Lung (tissue), 11 donors: ENCODE measurements at regions not wholly inside any gene's neighbourhood (a gene's known extent, or its start where the extent isn't known, plus 50 kb on each side); places are given as distances from the start of the nearest gene placed in this dataset.

Experiments
- ATAC-seq: fragments of 200-7000 bp; cut with Tn5 transposase; one replicate; pipeline ENCODE4 v1.9.1; 2020; ENCODE audit warnings: moderate number of reproducible peaks; ENCODE audit not compliant: insufficient read depth, low FRiP score
- DNase-seq, 3 donors: peaks; one replicate each; pipeline ENCODE4 v3.0.0-alpha.2; 2013 to 2017
- H3K27ac ChIP-seq, 2 donors: one replicate each; pipeline ENCODE4 v1.5.1; 2013; ENCODE audit warnings: mild to moderate bottlenecking in 2 of 2, moderate library complexity in 2 of 2, control low read depth in 1 of 2, inconsistent platforms in 1 of 2, low read depth in 1 of 2, low read length in 1 of 2
- H3K27me3 ChIP-seq, 3 donors: one replicate each; pipeline ENCODE4 v1.5.1; 2013; ENCODE audit warnings: low read length in 2 of 3; ENCODE audit not compliant: control insufficient read depth in 3 of 3, insufficient read depth in 3 of 3
- H3K36me3 ChIP-seq, 4 donors: one replicate each; pipeline ENCODE4 v1.5.1; 2013; ENCODE audit warnings: low read length in 4 of 4, mild to moderate bottlenecking in 1 of 4, moderate library complexity in 1 of 4; ENCODE audit not compliant: control insufficient read depth in 4 of 4, insufficient read depth in 4 of 4
- H3K4me1 ChIP-seq, 5 donors: one replicate each; pipeline ENCODE4 v1.5.1; 2013; ENCODE audit warnings: low read length in 5 of 5, mild to moderate bottlenecking in 2 of 5, moderate library complexity in 1 of 5; ENCODE audit not compliant: control insufficient read depth in 5 of 5, insufficient read depth in 5 of 5
- H3K4me3 ChIP-seq: one replicate; pipeline ENCODE4 v1.5.1; 2013; ENCODE audit warnings: mild to moderate bottlenecking, control low read depth, moderate library complexity
- H3K9ac ChIP-seq, 2 donors: one replicate each; pipeline ENCODE4 v1.5.1; 2013; ENCODE audit warnings: low read length in 2 of 2, control low read depth in 1 of 2; ENCODE audit not compliant: insufficient read depth in 1 of 2
- H3K9me3 ChIP-seq, 4 donors: one replicate each; pipeline ENCODE4 v1.5.1; 2013; ENCODE audit warnings: low read length in 3 of 4, mild to moderate bottlenecking in 1 of 4, moderate library complexity in 1 of 4; ENCODE audit not compliant: control insufficient read depth in 4 of 4, insufficient read depth in 3 of 4
- WGBS, 2 donors: extraction: QIAGEN DNeasy Blood & Tissue Kit; methylation state at CpG; one replicate each; pipeline ENCODE4 v1.1.7; 2013; 5-methylcytosine and 5-hydroxymethylcytosine counted together
- TF ChIP-seq, protein P1 (sequence below): IDR thresholded peaks from 2 replicates; pipeline ENCODE4 v1.5.1; 2012; ENCODE audit warnings: mild to moderate bottlenecking; ENCODE audit errors: control extremely low read depth, extremely low read depth
- donor health status: control.
- donor health status: control.
- donor health status: Bipolar disorder and iron deficiency.
- donor health status: healthy.
- donor health status: DM: yes; HTN: yes; CAD: no.

DNA sequence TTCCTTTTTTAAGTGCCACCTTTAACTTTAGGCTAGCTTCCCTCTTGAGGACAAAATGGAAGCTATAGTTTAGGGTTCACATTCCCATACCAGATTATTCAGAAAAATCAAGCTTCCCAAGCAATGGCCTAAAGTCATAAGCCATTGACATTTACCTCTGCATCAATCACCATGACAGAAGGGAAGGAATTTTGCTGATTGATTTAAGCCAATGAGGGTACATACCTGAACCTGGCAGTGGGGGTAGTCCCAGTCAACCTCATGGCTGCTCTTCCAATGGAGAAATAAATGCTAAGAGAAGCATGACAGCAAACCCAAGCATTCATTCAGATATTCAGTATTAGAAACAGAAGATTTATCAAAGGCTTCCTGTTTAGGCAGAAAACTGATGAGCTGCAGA lies 128.4 kb upstream of the CREB1 start:
- Histone ChIP-seq H3K36me3 (no peaks in the 10 kb centered on the region), H3K9ac (no peak overlapping the region), H3K9me3 (no peaks in the 10 kb centered on the region), H3K4me3 (no peak overlapping the region), H3K27ac (no peak overlapping the region), H3K4me1 (no peaks in the 10 kb centered on the region), H3K27me3 (no peaks in the 10 kb centered on the region)
- ATAC-seq (no peak), DNase-seq (no peak)
- TF ChIP-seq, protein P1, sequence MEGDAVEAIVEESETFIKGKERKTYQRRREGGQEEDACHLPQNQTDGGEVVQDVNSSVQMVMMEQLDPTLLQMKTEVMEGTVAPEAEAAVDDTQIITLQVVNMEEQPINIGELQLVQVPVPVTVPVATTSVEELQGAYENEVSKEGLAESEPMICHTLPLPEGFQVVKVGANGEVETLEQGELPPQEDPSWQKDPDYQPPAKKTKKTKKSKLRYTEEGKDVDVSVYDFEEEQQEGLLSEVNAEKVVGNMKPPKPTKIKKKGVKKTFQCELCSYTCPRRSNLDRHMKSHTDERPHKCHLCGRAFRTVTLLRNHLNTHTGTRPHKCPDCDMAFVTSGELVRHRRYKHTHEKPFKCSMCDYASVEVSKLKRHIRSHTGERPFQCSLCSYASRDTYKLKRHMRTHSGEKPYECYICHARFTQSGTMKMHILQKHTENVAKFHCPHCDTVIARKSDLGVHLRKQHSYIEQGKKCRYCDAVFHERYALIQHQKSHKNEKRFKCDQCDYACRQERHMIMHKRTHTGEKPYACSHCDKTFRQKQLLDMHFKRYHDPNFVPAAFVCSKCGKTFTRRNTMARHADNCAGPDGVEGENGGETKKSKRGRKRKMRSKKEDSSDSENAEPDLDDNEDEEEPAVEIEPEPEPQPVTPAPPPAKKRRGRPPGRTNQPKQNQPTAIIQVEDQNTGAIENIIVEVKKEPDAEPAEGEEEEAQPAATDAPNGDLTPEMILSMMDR: no peak

DNA sequence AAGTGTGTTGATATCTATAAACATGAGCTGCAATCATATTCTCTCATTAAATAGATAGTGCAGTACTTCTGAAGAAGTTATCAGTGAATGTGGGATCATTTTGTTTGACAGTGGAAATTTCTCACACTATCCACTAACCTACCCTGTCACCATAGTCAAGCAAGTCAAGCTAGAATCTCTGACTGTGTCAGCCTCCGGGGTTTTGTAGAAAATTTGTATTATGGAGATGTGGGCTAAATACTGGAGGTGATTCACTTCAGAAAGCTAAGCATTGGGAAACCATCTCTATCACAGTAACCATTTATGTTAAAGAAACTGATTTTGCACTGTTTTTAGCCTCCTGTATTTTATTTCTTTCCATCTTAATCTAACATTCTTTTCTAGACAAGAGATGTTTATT lies 126.6 kb upstream of the CREB1 start:
- Histone ChIP-seq H3K36me3 (no peaks in the 10 kb centered on the region), H3K4me1 (no peaks in the 10 kb centered on the region), H3K9ac (no peak overlapping the region), H3K9me3 (no peaks in the 10 kb centered on the region), H3K27ac (no peak overlapping the region), H3K4me3 (no peak overlapping the region), H3K27me3 (no peaks in the 10 kb centered on the region)
- DNase-seq (no peak), ATAC-seq (no peak)
- TF ChIP-seq, protein P1: no peak
- 78 to 80% methylated on average over 1 of the region's 1 CpG for WGBS, 2 donors

DNA sequence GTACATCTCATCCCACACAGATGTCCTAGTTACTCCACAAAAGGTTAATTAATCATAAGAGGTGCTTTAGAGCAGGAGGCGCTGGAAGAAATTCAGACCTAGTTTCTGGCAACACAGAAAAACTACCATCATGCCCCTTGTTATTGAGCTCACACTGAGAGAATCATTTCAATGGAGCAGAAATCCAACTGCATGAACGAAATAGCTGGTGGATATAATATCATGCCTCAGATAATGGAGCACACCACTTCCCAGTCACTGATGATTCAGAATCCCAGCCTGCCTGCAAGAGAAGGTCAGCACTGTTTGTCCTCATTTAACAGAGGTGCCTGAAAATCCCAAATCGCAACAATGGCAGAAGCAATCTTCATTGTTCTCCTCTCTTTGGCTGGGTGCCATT lies 125.8 kb upstream of the CREB1 start:
- Histone ChIP-seq H3K27ac (peak overlapping the region in 1 of 2 donors; percentile 36), H3K9ac (no peak overlapping the region), H3K9me3 (no peaks in the 10 kb centered on the region), H3K4me3 (no peak overlapping the region), H3K4me1 (no peaks in the 10 kb centered on the region), H3K36me3 (no peaks in the 10 kb centered on the region), H3K27me3 (no peaks in the 10 kb centered on the region)
- ATAC-seq (no peak), DNase-seq (no peak)
- 80 to 88% methylated on average over 3 of the region's 3 CpGs for WGBS, 2 donors
- TF ChIP-seq, protein P1: no peak

DNA sequence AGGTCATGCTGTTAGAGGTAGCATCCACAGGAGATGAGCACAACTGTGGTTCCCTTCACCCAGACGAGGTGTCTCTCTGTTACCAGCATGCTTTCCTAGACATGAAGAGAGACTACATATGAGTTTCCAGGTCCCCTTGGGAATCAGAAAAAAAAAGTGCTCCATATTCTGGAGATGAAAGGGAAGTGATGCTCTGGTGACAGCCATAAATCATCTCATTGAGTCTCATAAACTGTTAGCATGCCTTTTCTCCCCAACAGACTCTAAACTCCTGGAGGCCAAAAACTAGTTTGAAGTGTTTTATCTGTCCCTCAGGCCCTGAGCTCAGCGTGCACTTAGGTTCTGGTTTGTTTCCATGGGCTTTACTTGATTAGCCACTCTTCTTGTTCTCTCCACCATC lies 124.6 kb upstream of the CREB1 start:
- Histone ChIP-seq H3K36me3 (no peaks in the 10 kb centered on the region), H3K9ac (no peak overlapping the region), H3K27me3 (no peaks in the 10 kb centered on the region), H3K4me1 (peaks cover 0 to 3% (median 0%) of the 10 kb centered on the region in 5 donors), H3K4me3 (no peak overlapping the region), H3K9me3 (no peaks in the 10 kb centered on the region), H3K27ac (no peak overlapping the region)
- TF ChIP-seq, protein P1: no peak
- ATAC-seq: no peak
- no peak for DNase-seq
- WGBS, 2 donors: 86 to 92% methylated on average over 2 of the region's 2 CpGs
